NCI-H1417 treated with DMSO at 0.1 percent for 48 hours (cell line): ENCODE measurements at regions not wholly inside any gene's neighbourhood (a gene's known extent, or its start where the extent isn't known, plus 50 kb on each side); places are given as distances from the start of the nearest gene placed in this dataset.
A peak's percentile ranks its signal among the peaks of the same experiment; 100 is the strongest.

Experiments
- DNase-seq: peaks from one replicate; lab custom pipeline; 2025; lab: John Stamatoyannopoulos, UW

- DNase-seq = no peak
Observed at GRCh38 chr2:136452528-136452927, 312.8 kb upstream of the THSD7B start.

GRCh38 chr2:136448986-136449780, 316.2 kb upstream of the THSD7B start:
- no peak for DNase-seq

GRCh38 chr2:136448432-136448831, 316.9 kb upstream of the THSD7B start:
- peak; percentile 37 for DNase-seq

GRCh38 chr2:136444323-136444722, 321.0 kb upstream of the THSD7B start:
- no peak for DNase-seq

- no peak for DNase-seq
Observed at GRCh38 chr2:136443661-136444060, 321.7 kb upstream of the THSD7B start.

- no peak for DNase-seq
Observed at GRCh38 chr2:136441979-136442714, 323.2 kb upstream of the THSD7B start.

GRCh38 chr2:136439064-136439676, 321.2 kb upstream of the CXCR4 start:
- no peak for DNase-seq

GRCh38 chr2:136437461-136437860, 319.5 kb upstream of the CXCR4 start:
- no peak for DNase-seq

- DNase-seq = no peak
Observed at GRCh38 chr2:136436936-136437335, 319.0 kb upstream of the CXCR4 start.

- no peak for DNase-seq
Observed at GRCh38 chr2:136434251-136434715, 316.3 kb upstream of the CXCR4 start.

- no peak for DNase-seq
Observed at GRCh38 chr2:136433261-136433660, 315.3 kb upstream of the CXCR4 start.

- DNase-seq = no peak
Observed at GRCh38 chr2:136424112-136424511, 306.2 kb upstream of the CXCR4 start.

- peak; percentile 32 for DNase-seq
Observed at GRCh38 chr2:136423516-136423996, 305.6 kb upstream of the CXCR4 start.

GRCh38 chr2:136422512-136422911, 304.6 kb upstream of the CXCR4 start:
- no peak for DNase-seq

- no peak for DNase-seq
Observed at GRCh38 chr2:136420346-136420745, 302.4 kb upstream of the CXCR4 start.

- DNase-seq = no peak
Observed at GRCh38 chr2:136411946-136412345, 294.0 kb upstream of the CXCR4 start.

GRCh38 chr2:136410673-136411072, 292.7 kb upstream of the CXCR4 start:
- no peak for DNase-seq

- no peak for DNase-seq
Observed at GRCh38 chr2:136408795-136409194, 290.8 kb upstream of the CXCR4 start.

- no peak for DNase-seq
Observed at GRCh38 chr2:136407952-136408318, 290.0 kb upstream of the CXCR4 start.

- peak; percentile 1 for DNase-seq
Observed at GRCh38 chr2:136407117-136407951, 289.4 kb upstream of the CXCR4 start.

GRCh38 chr2:136404925-136405324, 287.0 kb upstream of the CXCR4 start:
- no peak for DNase-seq

- DNase-seq = no peak
Observed at GRCh38 chr2:136404176-136404575, 286.2 kb upstream of the CXCR4 start.
